Testis (tissue), 2 donors: ENCODE measurements at regions not wholly inside any gene's neighbourhood (a gene's known extent, or its start where the extent isn't known, plus 50 kb on each side); places are given as distances from the start of the nearest gene placed in this dataset.

Source experiments
- POLR2A ChIP-seq: fragments of 450-650 bp; IDR thresholded peaks from one replicate; pipeline ENCODE4 v1.6.1; 2017; ENCODE audit warnings: antibody characterized with exemption, mild to moderate bottlenecking, moderate library complexity
- TF ChIP-seq, protein P1 (sequence below), 3 experiments: fragments of 450-650 bp in 2 of 3; fragments of 200-600 bp in 1 of 3; sonication (generic) in 1 of 3; IDR thresholded peaks; one replicate each; pipeline ENCODE4 v1.5.1; 2016 to 2019; ENCODE audit warnings: antibody characterized with exemption in 3 of 3, mild to moderate bottlenecking in 2 of 3, moderate library complexity in 1 of 3

DNA sequence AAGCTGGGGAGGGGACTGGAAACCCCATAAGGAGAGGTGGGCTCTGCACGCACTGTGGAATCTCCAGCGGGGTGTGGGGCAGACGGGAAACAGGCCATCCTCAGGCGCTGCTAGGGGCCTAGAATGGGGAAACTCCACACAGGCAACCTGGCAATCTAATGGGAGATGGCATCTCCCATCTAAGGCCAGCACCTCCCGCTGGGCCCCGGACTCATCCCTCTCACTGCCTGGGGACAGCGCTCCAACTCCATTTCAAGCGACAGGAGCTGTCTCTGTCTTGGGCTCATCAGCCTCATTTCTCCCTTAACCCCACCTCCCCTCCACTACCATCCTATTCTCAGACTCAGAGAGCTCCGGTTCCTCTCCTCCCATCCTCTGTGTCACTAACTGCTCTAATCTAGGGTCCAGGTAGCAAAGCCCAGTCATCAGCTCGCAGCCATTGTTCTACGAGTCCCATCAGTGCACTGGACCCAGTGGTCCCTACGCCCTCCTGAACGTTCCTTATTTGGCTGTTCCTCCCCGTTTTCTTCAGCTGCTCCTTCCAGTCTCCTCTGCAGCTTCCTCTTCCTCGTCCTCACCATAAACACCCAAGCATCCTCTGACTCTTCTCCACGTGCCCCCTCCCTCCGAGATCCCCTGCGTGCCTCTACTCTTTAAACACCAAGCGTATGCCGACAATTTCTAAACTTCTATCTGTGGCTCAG is 93.4 kb upstream of the CASZ1 start:
- TF ChIP-seq, protein P1, sequence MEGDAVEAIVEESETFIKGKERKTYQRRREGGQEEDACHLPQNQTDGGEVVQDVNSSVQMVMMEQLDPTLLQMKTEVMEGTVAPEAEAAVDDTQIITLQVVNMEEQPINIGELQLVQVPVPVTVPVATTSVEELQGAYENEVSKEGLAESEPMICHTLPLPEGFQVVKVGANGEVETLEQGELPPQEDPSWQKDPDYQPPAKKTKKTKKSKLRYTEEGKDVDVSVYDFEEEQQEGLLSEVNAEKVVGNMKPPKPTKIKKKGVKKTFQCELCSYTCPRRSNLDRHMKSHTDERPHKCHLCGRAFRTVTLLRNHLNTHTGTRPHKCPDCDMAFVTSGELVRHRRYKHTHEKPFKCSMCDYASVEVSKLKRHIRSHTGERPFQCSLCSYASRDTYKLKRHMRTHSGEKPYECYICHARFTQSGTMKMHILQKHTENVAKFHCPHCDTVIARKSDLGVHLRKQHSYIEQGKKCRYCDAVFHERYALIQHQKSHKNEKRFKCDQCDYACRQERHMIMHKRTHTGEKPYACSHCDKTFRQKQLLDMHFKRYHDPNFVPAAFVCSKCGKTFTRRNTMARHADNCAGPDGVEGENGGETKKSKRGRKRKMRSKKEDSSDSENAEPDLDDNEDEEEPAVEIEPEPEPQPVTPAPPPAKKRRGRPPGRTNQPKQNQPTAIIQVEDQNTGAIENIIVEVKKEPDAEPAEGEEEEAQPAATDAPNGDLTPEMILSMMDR (IDR thresholded peaks at IDR 0.05) = no peak
- TF ChIP-seq POLR2A = no peak
